Tongue (tissue), 1 donor: ENCODE measurements at regions not wholly inside any gene's neighbourhood (a gene's known extent, or its start where the extent isn't known, plus 50 kb on each side); places are given as distances from the start of the nearest gene placed in this dataset.

Experiments used
- DNase-seq: peaks from one replicate; pipeline ENCODE4 v3.0.0-alpha.2; 2015

DNA sequence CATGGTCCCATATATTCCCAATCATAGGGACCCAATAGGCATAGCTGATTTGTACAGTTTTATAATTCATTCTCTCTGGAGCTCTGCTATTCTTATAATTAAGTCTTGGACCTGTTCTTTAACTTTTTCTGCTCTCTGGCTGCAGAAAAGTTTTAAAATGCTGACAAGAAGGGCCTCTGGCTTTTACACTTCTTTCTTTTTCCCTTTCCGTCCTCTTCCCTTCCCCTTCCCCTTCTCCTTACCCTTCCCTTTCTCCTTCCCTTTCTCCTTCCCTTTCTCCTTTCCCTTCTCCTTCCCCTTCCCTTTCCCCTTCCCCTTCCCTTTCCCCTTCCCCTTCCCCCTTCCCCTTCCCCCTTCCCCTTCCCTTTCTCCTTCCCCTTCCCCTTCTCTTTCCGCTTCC is 101.3 kb upstream of the TPK1 start:
- no peak for DNase-seq

DNA sequence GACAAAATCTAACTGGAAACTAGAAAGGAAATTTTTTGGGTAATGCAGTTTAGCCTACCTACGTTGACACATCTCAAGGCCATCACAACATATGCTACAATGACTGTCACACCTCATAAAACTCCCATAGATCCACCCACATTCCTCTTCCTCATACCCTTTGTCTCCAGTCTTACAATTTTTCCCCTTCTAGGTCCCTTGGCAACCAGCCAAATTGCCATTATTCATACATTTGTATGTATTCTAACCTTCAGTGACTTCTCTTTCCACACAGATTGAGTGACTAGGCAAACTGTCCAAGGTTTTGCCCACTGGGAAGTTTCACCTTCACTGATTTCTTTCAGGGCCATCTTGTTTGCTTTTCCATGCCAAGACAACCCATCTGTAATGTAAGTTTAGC is 100.5 kb upstream of the TPK1 start:
- peak; percentile 3 for DNase-seq

DNA sequence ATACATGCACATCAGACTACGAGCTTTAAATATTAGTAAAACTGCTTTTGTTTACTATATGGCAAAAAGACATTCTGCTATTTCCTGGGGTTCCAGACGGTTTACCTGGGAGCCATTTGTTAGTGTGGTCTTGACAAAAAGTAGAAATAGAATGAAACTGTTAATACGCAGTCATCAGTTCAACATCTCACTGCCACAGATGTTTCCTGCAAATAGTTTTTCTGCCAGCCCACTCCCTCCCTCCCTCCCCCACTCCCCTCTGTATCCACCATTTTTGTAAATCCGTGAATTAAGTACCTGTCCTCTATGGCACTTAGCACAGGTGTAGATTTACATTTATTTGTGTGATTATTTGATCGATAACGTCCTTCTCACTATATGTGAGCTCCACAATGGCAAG is 74.6 kb upstream of the TPK1 start:
- DNase-seq, result no peak

DNA sequence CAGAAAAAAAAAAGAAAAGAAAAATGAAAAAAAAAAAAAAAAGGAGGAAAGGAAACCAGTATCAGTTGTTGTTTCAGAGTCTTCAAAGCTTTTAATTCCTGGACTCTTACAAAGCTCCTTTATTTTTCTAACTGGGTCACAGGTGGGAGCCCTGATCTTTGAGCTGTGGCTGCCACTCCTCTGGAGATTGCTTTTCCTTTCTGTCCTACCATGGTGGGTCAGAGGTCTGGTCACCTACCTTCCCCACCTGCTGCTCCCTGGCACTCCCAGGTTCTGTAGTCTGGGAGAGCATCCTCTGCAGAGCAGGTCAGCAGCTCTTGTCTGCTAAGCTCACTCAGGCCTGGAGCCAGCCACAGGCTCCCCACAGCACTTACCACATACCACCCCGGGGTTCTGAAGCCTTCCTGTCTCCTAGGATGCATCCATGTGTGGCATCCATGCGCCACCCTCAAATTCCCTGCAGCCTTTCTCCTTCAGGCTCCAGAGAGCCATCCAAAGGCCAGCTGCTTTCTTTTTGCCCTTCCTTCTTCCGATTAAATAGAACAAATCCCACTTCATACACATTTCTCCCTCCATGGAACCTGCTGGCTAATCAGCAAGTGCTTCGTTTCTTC is 73.2 kb upstream of the TPK1 start:
- no peak for DNase-seq

DNA sequence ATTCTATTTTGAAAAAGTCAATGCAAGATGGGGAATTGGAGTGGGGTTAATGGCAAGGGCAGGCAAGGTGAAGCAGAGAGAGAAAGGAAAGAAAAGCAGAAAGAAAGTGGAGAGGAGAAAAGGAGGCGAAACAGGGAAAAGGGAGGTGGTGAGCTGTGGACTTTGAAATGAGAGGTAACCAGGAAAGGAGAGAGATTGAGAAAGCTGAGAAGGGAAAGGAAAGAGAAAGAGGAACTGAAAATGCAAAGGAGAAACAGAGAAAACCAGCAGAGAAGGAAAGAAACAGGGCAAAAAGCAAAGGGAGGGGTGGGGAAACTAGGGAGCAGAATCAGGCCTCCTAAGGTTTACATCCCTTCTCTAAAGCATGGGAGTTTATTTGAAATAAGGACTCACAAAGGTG is 72.5 kb upstream of the TPK1 start:
- no peak for DNase-seq

DNA sequence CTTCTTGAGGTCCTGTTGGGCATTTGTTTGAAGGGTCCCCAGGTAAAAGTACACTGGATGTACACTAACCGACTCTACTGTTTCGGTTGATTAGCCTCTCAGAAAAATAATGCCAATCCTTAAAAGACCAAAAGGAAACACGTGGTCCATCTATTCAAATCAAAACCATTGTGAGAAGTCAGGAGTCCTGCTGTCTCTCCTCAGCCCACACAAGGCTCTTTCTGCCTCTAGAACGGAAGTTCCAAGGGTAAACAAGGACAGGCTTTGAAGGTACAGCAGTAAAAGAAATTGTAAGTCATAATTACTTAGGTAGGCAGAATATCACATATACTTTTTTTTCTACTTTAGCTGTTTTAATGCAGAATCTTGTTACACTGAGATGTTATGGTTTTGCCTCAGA is 71.7 kb upstream of the TPK1 start:
- DNase-seq, result no peak

DNA sequence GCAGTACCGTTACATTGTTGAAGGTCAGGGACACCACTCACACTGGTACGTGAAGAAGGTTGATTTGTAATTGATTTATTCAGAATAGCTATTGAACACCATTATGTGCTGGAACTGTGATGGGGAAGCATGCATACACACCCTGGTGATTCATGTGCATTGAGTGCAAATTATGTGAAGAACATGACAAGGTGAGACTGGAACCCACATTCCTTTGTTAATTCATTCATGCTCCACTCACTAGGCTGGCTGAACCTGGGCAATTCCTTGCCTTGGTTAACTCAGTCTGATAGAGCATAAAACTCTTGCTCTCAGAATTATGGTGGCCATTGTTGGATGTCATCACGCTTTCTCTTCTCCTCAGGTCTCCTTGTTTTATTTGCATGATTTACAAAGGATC is 67.3 kb upstream of the TPK1 start:
- DNase-seq, result no peak

DNA sequence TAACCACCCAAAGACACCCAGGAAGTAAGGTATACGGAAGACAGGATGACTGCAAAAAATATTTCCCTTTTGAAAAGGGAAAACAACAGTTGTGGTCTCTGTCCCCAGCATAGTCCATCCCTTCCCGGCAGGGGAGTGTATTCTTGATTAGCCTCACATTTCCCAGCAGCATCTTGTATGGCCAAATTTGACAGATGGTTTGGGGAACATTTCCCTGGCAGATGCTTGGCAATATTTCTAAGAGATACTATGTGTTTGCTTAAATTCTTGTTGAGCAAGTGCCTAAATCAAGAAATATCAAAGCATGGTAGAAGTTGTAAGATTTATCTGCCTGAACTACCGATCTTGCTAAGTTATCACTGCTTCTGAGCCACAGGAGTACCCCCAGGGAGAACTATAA is 56.9 kb upstream of the TPK1 start:
- no peak for DNase-seq
